ENCODE measurements at regions not wholly inside any gene's neighbourhood (a gene's known extent, or its start where the extent isn't known, plus 50 kb on each side); places are given as distances from the start of the nearest gene placed in this dataset.

- DNase-seq, result peak in 52 of 56 donors; percentile 1 to 82 (median 40)
These were observed 290.3 kb downstream of the TRIB2 start for GRCh38 chr2:13006829-13007717.

- DNase-seq, result no peak
These were observed 292.4 kb downstream of the TRIB2 start for GRCh38 chr2:13009027-13009642.

GRCh38 chr2:13010283-13010682 lies 293.5 kb downstream of the TRIB2 start:
- DNase-seq, result no peak

GRCh38 chr2:13014783-13015182 lies 298.0 kb downstream of the TRIB2 start:
- DNase-seq, result no peak

GRCh38 chr2:13015532-13016320 lies 299.0 kb downstream of the TRIB2 start:
- DNase-seq, result no peak

- no peak for DNase-seq
These were observed 301.8 kb downstream of the TRIB2 start for GRCh38 chr2:13018490-13018889.

GRCh38 chr2:13019781-13020180 lies 303.0 kb downstream of the TRIB2 start:
- DNase-seq, result no peak

- DNase-seq, result no peak
These were observed 303.7 kb downstream of the TRIB2 start for GRCh38 chr2:13020469-13020868.

GRCh38 chr2:13021470-13021957 lies 304.8 kb downstream of the TRIB2 start:
- no peak for DNase-seq

GRCh38 chr2:13030606-13031005 lies 313.9 kb downstream of the TRIB2 start:
- no peak for DNase-seq

GRCh38 chr2:13034861-13035260 lies 318.1 kb downstream of the TRIB2 start:
- no peak for DNase-seq

- DNase-seq, result peak in 3 of 56 donors; percentile 1 to 6 (median 2)
These were observed 319.1 kb downstream of the TRIB2 start for GRCh38 chr2:13035866-13036265.

- no peak for DNase-seq
These were observed 323.3 kb downstream of the TRIB2 start for GRCh38 chr2:13040043-13040442.

GRCh38 chr2:13046557-13047165 lies 329.9 kb downstream of the TRIB2 start:
- DNase-seq, result no peak

GRCh38 chr2:13050764-13051163 lies 334.0 kb downstream of the TRIB2 start:
- DNase-seq, result no peak

- no peak for DNase-seq
These were observed 335.8 kb downstream of the TRIB2 start for GRCh38 chr2:13052547-13052946.

GRCh38 chr2:13056259-13056843 lies 339.6 kb downstream of the TRIB2 start:
- DNase-seq, result no peak

GRCh38 chr2:13057671-13058070 lies 340.9 kb downstream of the TRIB2 start:
- DNase-seq, result no peak

- DNase-seq, result no peak
These were observed 349.9 kb downstream of the TRIB2 start for GRCh38 chr2:13066676-13067075.

GRCh38 chr2:13067508-13067907 lies 350.8 kb downstream of the TRIB2 start:
- DNase-seq, result no peak

- DNase-seq, result no peak
These were observed 373.2 kb downstream of the TRIB2 start for GRCh38 chr2:13089971-13090370.

All from nucleus accumbens (tissue), 56 donors.